ENCODE measurements at regions not wholly inside any gene's neighbourhood (a gene's known extent, or its start where the extent isn't known, plus 50 kb on each side); places are given as distances from the start of the nearest gene placed in this dataset.
"Not testable (repeated sequence)": the region's sequence is repeated elsewhere in the genome, so short reads cannot be mapped to it uniquely, and the experiment has no call there.

GRCh38 chr3:151539599-151539998 is 78.7 kb upstream of the IGSF10 start:
- no peak for DNase-seq

GRCh38 chr3:151538456-151539393 is 77.9 kb upstream of the IGSF10 start:
- Histone ChIP-seq H3K27me3 (no peaks in the 10 kb centered on the region), H3K4me3 (no peak overlapping the region), H3K9me3 (no peaks in the 10 kb centered on the region), H3K36me3 (no peaks in the 10 kb centered on the region)
- DNase-seq = peak; percentile 42

More at GRCh38 chr3:151539599-151539998, 78.7 kb upstream of the IGSF10 start:
- Histone ChIP-seq H3K27me3 (no peaks in the 10 kb centered on the region), H3K9me3 (no peaks in the 10 kb centered on the region), H3K4me3 (no peak overlapping the region), H3K36me3 (no peaks in the 10 kb centered on the region)

- no peaks in the 10 kb centered on the region for H3K36me3 ChIP-seq
- no peaks in the 10 kb centered on the region for H3K27me3 ChIP-seq
- H3K4me3 ChIP-seq = no peak overlapping the region
- no peak for DNase-seq
- H3K9me3 ChIP-seq = no peaks in the 10 kb centered on the region
These were observed 76.9 kb upstream of the IGSF10 start for GRCh38 chr3:151537726-151538125.

- H3K36me3 ChIP-seq = no peaks in the 10 kb centered on the region
- DNase-seq = no peak
- H3K9me3 ChIP-seq = no peaks in the 10 kb centered on the region; the same call in 1 of the 2 replicates
- no peak overlapping the region for H3K4me3 ChIP-seq
- H3K27me3 ChIP-seq = no peaks in the 10 kb centered on the region; the same call in 1 of the 2 replicates
These were observed 65.9 kb upstream of the IGSF10 start for GRCh38 chr3:151526757-151527156.

GRCh38 chr3:151520105-151520504 is 59.2 kb upstream of the IGSF10 start:
- H3K36me3 ChIP-seq = no peaks in the 10 kb centered on the region
- no peak for DNase-seq
- H3K9me3 ChIP-seq = peaks cover 3% of the 10 kb centered on the region; the same call in 1 of the 2 replicates

GRCh38 chr3:151511433-151511832 is 50.6 kb upstream of the IGSF10 start:
- H3K4me3 ChIP-seq, H3K9me3 ChIP-seq, H3K27me3 ChIP-seq, DNase-seq, H3K36me3 ChIP-seq: not testable (repeated sequence)

More at GRCh38 chr3:151520105-151520504, 59.2 kb upstream of the IGSF10 start:
- Histone ChIP-seq H3K27me3 (no peaks in the 10 kb centered on the region; the same call in 1 of the 2 replicates), H3K4me3 (no peak overlapping the region)
